Ecto neural progenitor cell (in vitro differentiated cells): ENCODE measurements at regions not wholly inside any gene's neighbourhood (a gene's known extent, or its start where the extent isn't known, plus 50 kb on each side); places are given as distances from the start of the nearest gene placed in this dataset.

ENCODE experiments used
- DNase-seq: peaks from one replicate; pipeline ENCODE4 v3.0.0-alpha.2; 2018; ENCODE audit warnings: low spot score

DNA sequence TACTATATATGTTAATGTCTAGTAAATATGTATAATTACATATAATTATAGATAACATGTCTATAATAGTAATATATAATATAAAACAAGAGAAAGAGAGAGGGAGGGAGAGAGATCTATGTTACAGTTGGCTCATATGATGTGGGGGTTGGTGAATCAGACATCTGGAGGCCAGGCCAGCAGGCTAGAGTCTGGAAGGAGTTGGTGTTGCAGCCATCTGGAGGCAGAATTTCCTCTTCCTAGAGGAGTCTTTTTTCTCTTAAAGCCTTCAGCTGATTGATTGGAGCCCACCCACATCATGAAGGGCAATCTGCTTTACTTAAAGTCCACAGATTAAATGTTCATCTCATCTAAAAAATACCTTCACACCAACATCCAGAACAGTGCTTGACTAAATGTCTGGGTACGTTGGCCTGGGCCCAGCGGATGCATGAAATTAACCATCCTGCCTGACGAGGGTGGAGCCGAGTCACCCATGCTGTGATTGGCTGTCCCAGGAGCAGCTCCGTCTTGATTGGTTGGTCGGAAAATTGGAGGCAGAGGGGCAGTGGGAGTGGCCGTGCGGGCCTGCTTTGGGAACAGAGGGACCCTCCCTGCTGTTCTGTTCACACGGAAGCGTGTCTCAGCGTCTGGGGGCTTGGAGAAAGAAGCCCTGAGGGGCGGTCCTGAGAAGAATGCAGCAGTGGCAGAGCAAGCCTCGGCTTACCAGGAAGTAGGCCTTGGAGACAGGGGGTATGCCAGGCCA lies 392.4 kb downstream of the QKI start:
- no peak for DNase-seq

GRCh38 chr6:163804991-163805390 lies 390.5 kb downstream of the QKI start:
- no peak for DNase-seq

- DNase-seq = no peak
Observed at GRCh38 chr6:163802267-163802666, 387.7 kb downstream of the QKI start.

- DNase-seq = no peak
Observed at GRCh38 chr6:163797296-163797845, 382.9 kb downstream of the QKI start.

- no peak for DNase-seq
Observed at GRCh38 chr6:163793011-163793983, 378.8 kb downstream of the QKI start.

DNA sequence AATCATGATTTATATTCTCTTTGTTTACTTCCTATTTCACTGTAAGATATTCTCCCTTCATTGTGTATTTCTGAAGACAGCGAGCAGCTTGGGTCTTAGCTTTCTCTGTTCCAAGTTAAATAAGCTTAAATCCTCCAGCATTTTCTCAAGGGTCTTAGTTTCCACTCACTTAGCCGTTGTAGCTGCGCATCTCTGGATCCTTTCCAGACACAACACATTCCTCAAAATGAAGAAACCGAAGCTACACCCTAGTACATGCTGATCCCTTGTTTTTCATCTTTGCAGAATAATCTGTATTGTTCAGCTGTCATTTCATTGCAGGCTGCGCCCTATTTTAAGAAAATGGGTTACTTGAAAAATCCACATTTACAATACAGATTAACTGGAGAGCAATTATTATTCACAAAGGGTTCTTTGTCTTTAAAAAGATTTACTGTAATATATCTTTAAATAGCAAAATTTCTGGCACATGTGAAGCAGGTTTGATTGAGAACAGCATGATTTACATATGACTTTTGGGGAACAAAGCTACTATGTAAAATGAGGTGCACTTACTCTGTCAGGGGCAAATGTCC lies 375.8 kb downstream of the QKI start:
- DNase-seq = no peak

- DNase-seq = no peak
Observed at GRCh38 chr6:163789199-163789810, 374.8 kb downstream of the QKI start.

DNA sequence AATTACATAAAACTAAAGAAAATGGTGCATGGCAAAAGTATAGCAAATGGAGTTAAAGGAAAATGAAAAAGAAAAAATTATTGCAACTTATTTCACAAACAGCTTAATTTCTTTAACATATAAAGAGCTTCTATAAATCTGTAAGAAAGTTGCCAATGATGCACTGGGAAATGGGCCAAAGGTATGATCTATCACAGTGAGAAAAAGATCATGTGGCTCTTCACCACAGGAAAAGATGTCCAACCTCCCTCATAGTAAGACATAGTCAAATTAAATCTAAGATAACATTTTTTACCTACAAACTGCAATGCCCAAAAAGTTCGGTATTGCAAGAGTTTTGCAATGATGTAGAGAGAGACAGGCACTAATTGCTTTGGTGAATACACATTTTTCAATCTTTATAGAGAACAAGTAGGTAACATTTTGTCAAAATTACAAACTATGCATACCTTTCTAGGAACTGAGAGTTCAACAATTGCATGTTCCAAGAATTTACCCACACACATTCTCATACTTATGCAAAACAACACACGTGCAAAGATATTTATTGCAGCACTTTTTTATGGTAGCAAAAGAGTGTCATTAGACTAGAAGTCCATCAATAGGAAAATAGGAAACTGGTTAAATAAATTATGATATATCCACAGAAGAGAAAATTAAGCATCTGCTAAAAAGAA lies 372.6 kb downstream of the QKI start:
- DNase-seq = no peak

DNA sequence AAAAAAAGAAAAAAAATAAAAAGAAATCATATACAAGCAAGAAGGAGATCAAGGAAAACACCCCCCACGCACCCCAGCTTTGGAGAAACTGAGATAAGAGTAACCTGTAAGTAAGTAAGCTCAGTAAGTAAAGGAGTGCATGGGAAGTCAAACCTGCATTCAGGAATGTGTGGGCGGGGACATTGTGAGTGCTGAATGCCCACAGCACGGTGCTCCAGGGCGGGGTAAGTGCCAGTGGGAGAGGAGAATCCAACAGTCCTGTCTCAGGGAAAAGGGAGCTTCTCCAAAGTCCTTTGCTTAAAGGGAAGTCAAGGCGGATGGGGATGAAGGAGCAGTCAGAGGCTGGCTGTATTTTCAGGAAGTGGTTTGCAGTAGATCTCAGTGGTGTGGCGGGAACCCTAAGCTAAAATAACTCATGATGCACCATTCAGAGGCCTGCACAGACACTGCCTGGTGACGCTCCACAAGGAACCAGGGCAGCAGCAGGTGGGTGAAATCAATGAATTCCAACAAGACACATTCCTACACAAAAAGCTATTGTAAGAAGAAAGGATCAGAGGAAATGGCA lies 368.0 kb downstream of the QKI start:
- no peak for DNase-seq

GRCh38 chr6:163780994-163781393 lies 366.5 kb downstream of the QKI start:
- peak; percentile 65 for DNase-seq

DNA sequence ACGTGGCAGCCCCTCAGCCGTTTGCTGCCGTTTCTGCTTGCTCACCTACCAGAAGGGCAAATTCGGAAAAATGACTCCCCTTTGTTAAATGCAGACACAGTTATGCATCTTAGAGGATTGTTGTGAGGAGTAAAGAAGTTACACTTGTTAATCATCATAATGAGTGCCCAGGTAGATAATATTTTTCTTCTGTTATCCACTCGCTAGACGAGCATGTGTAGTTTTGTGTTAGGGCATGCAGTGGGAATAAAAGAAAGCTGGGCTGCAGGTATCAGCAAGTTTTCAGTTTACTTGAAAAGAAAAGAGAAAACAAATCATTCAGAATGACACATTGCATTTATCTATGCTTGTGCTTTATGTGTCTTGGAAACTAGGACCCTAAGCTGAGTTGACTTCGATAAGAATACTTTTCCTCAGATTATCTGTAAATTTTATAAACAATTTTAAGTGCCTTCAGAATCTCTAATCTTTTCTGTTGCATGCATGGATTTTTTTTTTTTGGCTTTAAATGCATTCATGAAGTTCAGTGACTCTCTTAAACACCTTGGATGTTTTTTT lies 365.3 kb downstream of the QKI start:
- no peak for DNase-seq

- DNase-seq = no peak
Observed at GRCh38 chr6:163777716-163778115, 363.2 kb downstream of the QKI start.

DNA sequence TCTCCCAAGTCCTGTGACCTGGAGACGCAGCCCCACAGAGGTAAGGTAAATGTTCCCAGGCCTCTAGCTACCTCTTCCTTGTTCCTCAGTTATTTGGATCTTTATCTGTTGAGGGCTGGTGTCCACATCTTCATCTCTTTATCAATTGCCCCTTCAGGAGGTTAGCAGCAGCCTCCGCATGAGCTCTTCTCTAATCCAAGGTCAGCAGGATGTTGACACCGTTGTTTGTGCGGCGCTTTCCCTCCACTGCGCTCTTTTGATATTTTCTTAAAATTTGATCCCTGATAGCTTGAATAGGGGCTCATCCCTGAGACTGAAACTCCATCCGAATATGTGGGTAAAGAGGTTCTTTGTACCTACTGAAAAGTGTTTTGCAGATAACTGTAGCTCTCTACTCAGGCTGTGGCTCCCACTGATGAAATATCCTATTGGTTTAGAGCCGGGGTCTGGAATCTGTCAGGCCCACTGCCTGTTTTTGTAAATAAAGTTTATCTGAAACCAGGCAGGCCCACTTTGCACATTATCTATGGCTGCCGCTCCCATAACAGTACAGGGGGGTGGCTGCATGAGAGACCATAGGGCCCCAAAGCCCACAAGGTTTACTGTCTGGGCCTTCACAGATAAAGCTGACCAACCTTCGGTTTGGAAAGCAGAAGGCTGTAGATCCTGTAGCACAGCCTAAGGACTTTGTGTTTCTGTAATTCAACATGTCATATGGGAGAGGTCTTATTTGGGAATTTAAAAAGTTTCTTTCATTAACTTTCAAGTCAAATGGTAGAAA lies 362.6 kb downstream of the QKI start:
- no peak for DNase-seq

DNA sequence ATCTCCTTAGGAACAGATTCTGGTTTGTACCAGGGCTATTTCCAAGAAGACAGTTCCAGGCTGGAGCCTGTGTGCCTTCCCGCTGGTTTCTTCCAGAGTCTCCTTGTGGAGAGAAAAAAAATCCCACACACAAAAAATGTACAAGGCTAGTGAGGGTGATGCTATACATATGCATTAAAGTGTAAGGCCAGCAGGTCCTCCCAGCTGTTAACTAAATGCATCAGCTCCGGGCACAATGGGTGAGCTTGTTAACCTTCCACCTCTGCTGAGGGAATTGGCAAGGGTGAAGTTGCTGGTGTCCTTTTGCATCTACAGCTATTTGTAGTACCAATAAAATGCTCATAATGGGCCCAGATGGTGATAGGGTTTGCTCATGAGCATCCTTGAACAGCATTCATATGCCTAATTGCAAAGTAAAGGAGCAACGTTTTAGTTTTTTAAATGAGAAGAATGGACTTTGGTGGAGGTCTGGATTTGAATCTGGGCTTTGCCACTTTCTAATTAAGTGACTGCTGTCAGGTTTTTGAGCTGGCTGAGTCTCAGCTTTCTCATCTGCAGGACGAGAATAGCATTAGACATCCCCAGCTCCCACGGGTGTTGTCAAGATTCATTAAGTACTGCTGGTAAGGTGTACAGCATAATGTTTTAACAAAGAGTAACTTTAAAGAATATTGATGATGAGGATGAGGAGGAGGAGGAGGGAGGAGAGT lies 361.8 kb downstream of the QKI start:
- no peak for DNase-seq

DNA sequence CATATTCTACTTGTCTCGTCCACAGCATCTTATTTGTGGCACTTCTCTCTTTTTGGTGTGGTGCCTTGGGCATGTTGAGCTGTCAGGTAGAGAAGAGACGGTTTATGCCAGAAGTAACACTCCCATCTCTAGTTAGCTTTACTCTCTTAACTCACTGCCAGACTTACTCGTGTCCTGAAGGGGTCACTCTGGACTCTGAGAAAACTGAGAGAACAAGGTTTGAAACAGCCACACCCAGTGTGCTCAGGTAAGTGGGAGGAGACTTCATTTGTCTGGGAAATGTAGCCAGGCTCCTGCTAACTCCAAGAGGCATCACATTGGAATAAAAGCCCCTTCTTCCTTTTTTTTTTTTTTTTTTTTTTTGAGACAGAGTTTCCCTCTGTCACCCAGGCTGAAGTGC lies 360.8 kb downstream of the QKI start:
- no peak for DNase-seq

- DNase-seq = no peak
Observed at GRCh38 chr6:163774485-163774884, 360.0 kb downstream of the QKI start.

DNA sequence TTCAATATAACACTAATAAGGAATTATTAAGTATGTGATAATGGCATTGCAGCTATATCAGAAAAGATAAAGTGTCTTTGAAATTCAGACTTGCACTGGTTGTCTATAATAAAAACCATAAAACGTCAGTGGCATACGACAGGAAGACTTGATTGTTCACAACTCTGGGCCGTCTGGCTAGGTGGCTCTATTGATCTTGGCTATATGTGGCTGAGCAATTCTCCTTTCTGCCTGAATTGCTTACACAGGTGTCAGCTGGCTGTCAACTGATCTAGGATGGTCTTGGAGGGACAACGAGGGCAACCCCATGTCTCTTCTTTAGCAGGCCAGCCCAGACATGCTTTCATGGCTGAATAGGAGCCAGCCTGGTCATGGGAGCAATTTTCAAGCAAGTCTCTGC lies 359.1 kb downstream of the QKI start:
- DNase-seq = no peak

DNA sequence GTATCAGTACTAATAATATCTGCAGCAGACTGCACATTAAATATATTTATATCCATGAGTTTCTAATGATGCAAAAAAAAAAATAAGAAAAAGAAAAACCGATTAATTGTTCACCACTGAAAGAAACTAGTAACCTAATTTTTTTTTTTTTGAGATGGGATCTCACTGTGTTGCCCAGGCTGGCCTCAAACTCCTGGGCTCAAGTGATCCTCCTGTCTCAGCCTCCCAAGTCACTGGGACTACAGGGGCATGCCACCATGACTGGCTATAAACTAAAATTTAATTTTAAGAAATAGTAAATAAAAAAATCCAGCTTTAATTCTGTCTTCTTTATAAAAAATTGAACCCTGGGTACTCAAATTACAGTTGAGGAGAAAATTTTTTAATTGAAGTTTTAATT lies 358.2 kb downstream of the QKI start:
- DNase-seq = no peak

DNA sequence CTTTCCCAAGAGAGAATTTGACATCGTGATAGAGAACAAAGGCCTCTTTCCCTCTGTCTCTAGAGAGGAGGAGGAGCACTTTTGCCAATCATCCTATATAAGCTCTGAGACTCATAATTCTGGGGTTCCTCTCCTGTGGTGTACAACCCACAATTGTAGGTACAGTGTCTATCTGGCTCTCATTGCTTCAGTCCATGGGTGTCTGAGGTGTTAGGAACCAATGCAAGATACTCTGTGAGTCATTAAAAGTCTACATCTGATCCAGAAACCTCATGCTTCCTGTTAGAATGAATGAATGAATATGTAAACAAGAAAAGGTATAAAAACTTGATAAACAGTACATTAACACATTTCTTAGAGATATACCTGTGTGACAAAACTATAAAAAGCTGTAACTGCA lies 356.7 kb downstream of the QKI start:
- no peak for DNase-seq
